HCT116 (cell line): ENCODE measurements at regions not wholly inside any gene's neighbourhood (a gene's known extent, or its start where the extent isn't known, plus 50 kb on each side); places are given as distances from the start of the nearest gene placed in this dataset.

Experiments used
- ATAC-seq: fragments of 200-7000 bp; cut with Tn5 transposase; 2 replicates; pipeline ENCODE4 v1.9.1; 2020; ENCODE audit warnings: mild to moderate bottlenecking, moderate library complexity
- BruUV-seq: library from RNA; stranded (reverse); fragments of 400-500 nt; replicated peaks from 2 replicates; lab custom pipeline; 2021; lab: Mats Ljungman, UMichigan
- CTCF ChIA-PET: fragments of 300-600 bp; sonication (Branson Sonifier 250); formaldehyde crosslinking; loops from one replicate; lab custom pipeline; 2021; ENCODE audit warnings: antibody characterized with exemption; lab: Charles Lee
- POLR2A ChIA-PET: fragments of 300-600, 350-600 bp; sonication (Branson Sonifier 250); formaldehyde crosslinking; loops from one replicate; lab custom pipeline; 2021; ENCODE audit warnings: antibody characterized with exemption; lab: Charles Lee
- RAD21 ChIA-PET, 2 experiments: fragments of 300-600 bp; sonication (Branson Sonifier 250); formaldehyde crosslinking; loops; one replicate each; lab custom pipeline; 2023; ENCODE audit warnings: low total read pairs in 2 of 2; ENCODE audit not compliant: uncharacterized antibody in 2 of 2, unreplicated experiment in 2 of 2, low non-redundant PET in 1 of 2; lab: Charles Lee
- DNase-seq: peaks from one replicate; pipeline ENCODE4 v3.0.0-alpha.2; 2010; ENCODE audit warnings: low read depth, low spot score
- H2AFZ ChIP-seq: fragments of 200-600 bp; shearing (Covaris generic), sonication (generic); 2 replicates; pipeline ENCODE4 v1.6.1; 2017; ENCODE audit warnings: low read depth, mixed run types, mixed read lengths, antibody characterized with exemption, low read length; ENCODE audit not compliant: poor library complexity, severe bottlenecking
- H3K27ac ChIP-seq: 2 replicates; pipeline ENCODE4 v1.5.1; 2012; ENCODE audit warnings: low read depth, low read length
- H3K27me3 ChIP-seq: fragments of 200-600 bp; sonication (generic); 2 replicates; pipeline ENCODE4 v1.6.1; 2016; ENCODE audit warnings: mixed run types, low read length, mixed read lengths; ENCODE audit not compliant: insufficient read depth
- H3K36me3 ChIP-seq, 2 experiments: fragments of 200-500 bp in 1 of 2; fragments of 200-600 bp in 1 of 2; sonication (Bioruptor generic) in 1 of 2; sonication (generic) in 1 of 2; 2 replicates each; pipeline versions ENCODE4 v1.5.1 to v1.6.1; 2014 to 2016; ENCODE audit warnings: low read length in 2 of 2, inconsistent platforms in 1 of 2, mixed read lengths in 1 of 2, mixed run types in 1 of 2; ENCODE audit not compliant: insufficient read depth in 2 of 2, control insufficient read depth in 1 of 2
- H3K4me1 ChIP-seq, 2 experiments: fragments of 200-600 bp in 1 of 2; sonication (generic) in 1 of 2; 2 replicates each; pipeline versions ENCODE4 v1.5.1 to v1.6.1; 2012 to 2017; ENCODE audit warnings: low read length in 2 of 2, inconsistent platforms in 1 of 2, mild to moderate bottlenecking in 1 of 2, mixed read lengths in 1 of 2, mixed run types in 1 of 2, moderate library complexity in 1 of 2; ENCODE audit not compliant: insufficient read depth in 2 of 2, control insufficient read depth in 1 of 2
- H3K4me2 ChIP-seq: fragments of 200-600 bp; sonication (generic); 2 replicates; pipeline ENCODE4 v1.6.1; 2017; ENCODE audit warnings: mixed run types, low read length, mixed read lengths
- H3K4me3 ChIP-seq, 2 experiments: fragments of 200-600 bp in 1 of 2; sonication (generic) in 1 of 2; replicated peaks in 1 of 2; 2 replicates each; pipeline ENCODE4 v1.5.1; 2011 to 2016; ENCODE audit warnings: low read length in 2 of 2, control low read depth in 1 of 2, low read depth in 1 of 2, mild to moderate bottlenecking in 1 of 2, mixed read lengths in 1 of 2, mixed run types in 1 of 2
- H3K79me2 ChIP-seq: fragments of 200-600 bp; sonication (generic); 2 replicates; pipeline ENCODE4 v1.6.1; 2017; ENCODE audit warnings: mild to moderate bottlenecking, mixed run types, low read length, moderate library complexity, mixed read lengths; ENCODE audit not compliant: insufficient read depth
- H3K9ac ChIP-seq: fragments of 200-600 bp; sonication (generic); 2 replicates; pipeline ENCODE4 v1.6.1; 2016; ENCODE audit warnings: low read length, mixed read lengths
- H3K9me2 ChIP-seq: fragments of 200-600 bp; sonication (generic), shearing (Covaris generic); 2 replicates; pipeline ENCODE4 v1.6.1; 2017; ENCODE audit warnings: mixed run types, mild to moderate bottlenecking, moderate library complexity; ENCODE audit not compliant: insufficient read depth
- H3K9me3 ChIP-seq, 2 experiments: fragments of 200-500 bp in 1 of 2; fragments of 200-600 bp in 1 of 2; sonication (Bioruptor generic) in 1 of 2; sonication (generic) in 1 of 2; 2 replicates each; pipeline ENCODE4 v1.6.1; 2014 to 2017; ENCODE audit warnings: low read length in 2 of 2, mixed read lengths in 2 of 2, inconsistent platforms in 1 of 2, low read depth in 1 of 2, mild to moderate bottlenecking in 1 of 2, mixed run types in 1 of 2, moderate library complexity in 1 of 2; ENCODE audit not compliant: control insufficient read depth in 1 of 2, insufficient read depth in 1 of 2
- H4K20me1 ChIP-seq: fragments of 200-600 bp; sonication (generic), shearing (Covaris generic); 2 replicates; pipeline ENCODE4 v1.6.1; 2017; ENCODE audit warnings: mixed run types, mild to moderate bottlenecking, moderate library complexity; ENCODE audit not compliant: insufficient read depth
- CTCF ChIP-seq, 3 experiments: fragments of 200-600 bp in 1 of 3; sonication (generic) in 1 of 3; IDR thresholded peaks in 2 of 3; conservative IDR thresholded peaks in 1 of 3; 2 replicates each; pipeline ENCODE4 v1.5.1; 2012 to 2017; ENCODE audit warnings: low read depth in 2 of 3, low read length in 2 of 3, antibody characterized with exemption in 1 of 3, borderline replicate concordance in 1 of 3, control low read depth in 1 of 3, mild to moderate bottlenecking in 1 of 3, mixed read lengths in 1 of 3, mixed run types in 1 of 3, moderate library complexity in 1 of 3; ENCODE audit not compliant: insufficient read depth in 1 of 3
- EZH2 ChIP-seq: fragments of 200-600 bp; sonication (generic); IDR thresholded peaks from 2 replicates; pipeline ENCODE4 v1.6.1; 2017; ENCODE audit warnings: antibody characterized with exemption, mixed run types
- POLR2A ChIP-seq: IDR thresholded peaks from 2 replicates; pipeline ENCODE4 v1.7.0; 2011; ENCODE audit warnings: borderline replicate concordance; ENCODE audit not compliant: insufficient read depth, insufficient read length; ENCODE audit errors: extremely low read depth
- RAD21 ChIP-seq: IDR thresholded peaks from 2 replicates; pipeline ENCODE4 v1.6.1; 2012; ENCODE audit warnings: low read depth, mild to moderate bottlenecking
- SIN3A ChIP-seq: IDR thresholded peaks from 2 replicates; pipeline ENCODE4 v1.6.1; 2012; ENCODE audit warnings: low read depth
- SP1 ChIP-seq: IDR thresholded peaks from 2 replicates; pipeline ENCODE4 v1.6.1; 2012; ENCODE audit warnings: low read depth
- SRF ChIP-seq: IDR thresholded peaks from 2 replicates; pipeline ENCODE4 v1.6.1; 2012; ENCODE audit warnings: low read depth
- YY1 ChIP-seq: IDR thresholded peaks from 2 replicates; pipeline ENCODE4 v1.6.1; 2011; ENCODE audit warnings: low read length, low read depth, moderate library complexity, mild to moderate bottlenecking; ENCODE audit not compliant: insufficient replicate concordance; ENCODE audit errors: extremely low read depth
- ZFX ChIP-seq: fragments of 450-650 bp; IDR thresholded peaks from 2 replicates; pipeline ENCODE4 v1.6.1; 2017
- ZNF274 ChIP-seq: fragments of 200-500 bp; sonication (Bioruptor generic); IDR thresholded peaks from 2 replicates; pipeline ENCODE4 v1.6.1; 2014; ENCODE audit warnings: mild to moderate bottlenecking, low read depth, low read length, inconsistent platforms
- intact Hi-C: fragments of 100-400 bp; cut with micrococcal nuclease; formaldehyde crosslinking; loops from 2 replicates; pipeline ENCODE4 v1.10.0; 2022
- TF ChIP-seq, protein P1 (sequence below): IDR thresholded peaks from 2 replicates; pipeline ENCODE4 v1.6.1; 2012; ENCODE audit warnings: low read depth
- TF ChIP-seq, protein P2 (sequence below): IDR thresholded peaks from 2 replicates; pipeline ENCODE4 v1.6.1; 2011; ENCODE audit warnings: mild to moderate bottlenecking, low read length, moderate library complexity; ENCODE audit not compliant: insufficient replicate concordance; ENCODE audit errors: extremely low read depth

- Histone ChIP-seq H3K9me2 (no peaks in the 10 kb centered on the region), H3K36me3 (no peaks in the 10 kb centered on the region), H3K9me3 (no peaks in the 10 kb centered on the region), H3K4me1 (no peaks in the 10 kb centered on the region), H3K4me3 (no peak overlapping the region), H3K27me3 (no peaks in the 10 kb centered on the region), H3K4me2 (no peak overlapping the region), H2AFZ (no peak overlapping the region), H3K27ac (no peak overlapping the region), H3K9ac (no peak overlapping the region), H4K20me1 (no peaks in the 10 kb centered on the region), H3K79me2 (no peaks in the 10 kb centered on the region)
- TF ChIP-seq RAD21 (no peak), POLR2A (no peak), EZH2 (no peak), ZFX (no peak), ZNF274 (no peak), SRF (no peak), CTCF (IDR thresholded peaks at IDR 0.05 in 2 of 3, conservative IDR thresholded peaks at IDR 0.05 in 1 of 3; ENCODE audit: borderline replicate concordance in 1 of 3, insufficient read depth in 1 of 3, low read depth in 2 of 3, low read length in 2 of 3) (no peak), SIN3A (no peak), YY1 (no peak), SP1 (no peak)
- TF ChIP-seq, protein P1, sequence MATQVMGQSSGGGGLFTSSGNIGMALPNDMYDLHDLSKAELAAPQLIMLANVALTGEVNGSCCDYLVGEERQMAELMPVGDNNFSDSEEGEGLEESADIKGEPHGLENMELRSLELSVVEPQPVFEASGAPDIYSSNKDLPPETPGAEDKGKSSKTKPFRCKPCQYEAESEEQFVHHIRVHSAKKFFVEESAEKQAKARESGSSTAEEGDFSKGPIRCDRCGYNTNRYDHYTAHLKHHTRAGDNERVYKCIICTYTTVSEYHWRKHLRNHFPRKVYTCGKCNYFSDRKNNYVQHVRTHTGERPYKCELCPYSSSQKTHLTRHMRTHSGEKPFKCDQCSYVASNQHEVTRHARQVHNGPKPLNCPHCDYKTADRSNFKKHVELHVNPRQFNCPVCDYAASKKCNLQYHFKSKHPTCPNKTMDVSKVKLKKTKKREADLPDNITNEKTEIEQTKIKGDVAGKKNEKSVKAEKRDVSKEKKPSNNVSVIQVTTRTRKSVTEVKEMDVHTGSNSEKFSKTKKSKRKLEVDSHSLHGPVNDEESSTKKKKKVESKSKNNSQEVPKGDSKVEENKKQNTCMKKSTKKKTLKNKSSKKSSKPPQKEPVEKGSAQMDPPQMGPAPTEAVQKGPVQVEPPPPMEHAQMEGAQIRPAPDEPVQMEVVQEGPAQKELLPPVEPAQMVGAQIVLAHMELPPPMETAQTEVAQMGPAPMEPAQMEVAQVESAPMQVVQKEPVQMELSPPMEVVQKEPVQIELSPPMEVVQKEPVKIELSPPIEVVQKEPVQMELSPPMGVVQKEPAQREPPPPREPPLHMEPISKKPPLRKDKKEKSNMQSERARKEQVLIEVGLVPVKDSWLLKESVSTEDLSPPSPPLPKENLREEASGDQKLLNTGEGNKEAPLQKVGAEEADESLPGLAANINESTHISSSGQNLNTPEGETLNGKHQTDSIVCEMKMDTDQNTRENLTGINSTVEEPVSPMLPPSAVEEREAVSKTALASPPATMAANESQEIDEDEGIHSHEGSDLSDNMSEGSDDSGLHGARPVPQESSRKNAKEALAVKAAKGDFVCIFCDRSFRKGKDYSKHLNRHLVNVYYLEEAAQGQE, result no peak
- TF ChIP-seq, protein P2, sequence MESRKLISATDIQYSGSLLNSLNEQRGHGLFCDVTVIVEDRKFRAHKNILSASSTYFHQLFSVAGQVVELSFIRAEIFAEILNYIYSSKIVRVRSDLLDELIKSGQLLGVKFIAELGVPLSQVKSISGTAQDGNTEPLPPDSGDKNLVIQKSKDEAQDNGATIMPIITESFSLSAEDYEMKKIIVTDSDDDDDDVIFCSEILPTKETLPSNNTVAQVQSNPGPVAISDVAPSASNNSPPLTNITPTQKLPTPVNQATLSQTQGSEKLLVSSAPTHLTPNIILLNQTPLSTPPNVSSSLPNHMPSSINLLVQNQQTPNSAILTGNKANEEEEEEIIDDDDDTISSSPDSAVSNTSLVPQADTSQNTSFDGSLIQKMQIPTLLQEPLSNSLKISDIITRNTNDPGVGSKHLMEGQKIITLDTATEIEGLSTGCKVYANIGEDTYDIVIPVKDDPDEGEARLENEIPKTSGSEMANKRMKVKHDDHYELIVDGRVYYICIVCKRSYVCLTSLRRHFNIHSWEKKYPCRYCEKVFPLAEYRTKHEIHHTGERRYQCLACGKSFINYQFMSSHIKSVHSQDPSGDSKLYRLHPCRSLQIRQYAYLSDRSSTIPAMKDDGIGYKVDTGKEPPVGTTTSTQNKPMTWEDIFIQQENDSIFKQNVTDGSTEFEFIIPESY, result no peak
- ChIA-PET RAD21 (no interaction called here), CTCF (no interaction called here), POLR2A (no interaction called here)
- DNase-seq (no peak), ATAC-seq (no peak)
- intact Hi-C loops, result no loop called here
- BruUV-seq, result no TSS peak
These were observed 98.6 kb upstream of the CRBN start for GRCh38 chr3:3278073-3278472.
